ENCODE measurements at regions not wholly inside any gene's neighbourhood (a gene's known extent, or its start where the extent isn't known, plus 50 kb on each side); places are given as distances from the start of the nearest gene placed in this dataset.

- TF ChIP-seq POLR2A (IDR thresholded peaks at IDR 0.05) (no peak), CTCF (IDR thresholded peaks at IDR 0.05) (no peak)
Measured at GRCh38 chr2:53235836-53236582, 531.6 kb upstream of the CHAC2 start.
